Left lung (tissue), 4 donors: ENCODE measurements at regions not wholly inside any gene's neighbourhood (a gene's known extent, or its start where the extent isn't known, plus 50 kb on each side); places are given as distances from the start of the nearest gene placed in this dataset.

ENCODE experiments used
- ATAC-seq: fragments of 200-7000 bp; cut with Tn5 transposase; one replicate; pipeline ENCODE4 v1.9.1; 2020; ENCODE audit warnings: moderate library complexity
- DNase-seq, 4 donors: peaks; one replicate each; pipeline ENCODE4 v3.0.0-alpha.2; 2013 to 2020
- H3K27ac ChIP-seq, 2 donors: fragments of 200-600 bp; sonication (generic) in 1 of 2; one replicate each; pipeline versions ENCODE4 v1.5.0 to v1.8.0; 2020 to 2021
- H3K27me3 ChIP-seq, 2 donors: fragments of 200-600 bp; sonication (generic) in 1 of 2; one replicate each; pipeline versions ENCODE4 v1.5.0 to v1.8.0; 2020 to 2021
- H3K36me3 ChIP-seq, 2 donors: fragments of 200-600 bp; sonication (generic) in 1 of 2; one replicate each; pipeline versions ENCODE4 v1.5.0 to v1.8.0; 2020 to 2021
- H3K4me1 ChIP-seq, 2 donors: fragments of 200-600 bp; one replicate each; pipeline ENCODE4 v1.8.0; 2021
- H3K4me3 ChIP-seq, 2 donors: fragments of 200-600 bp; sonication (generic) in 1 of 2; one replicate each; pipeline versions ENCODE4 v1.5.0 to v1.8.0; 2020 to 2021; ENCODE audit warnings: mild to moderate bottlenecking in 1 of 2
- H3K9me3 ChIP-seq, 2 donors: fragments of 200-600 bp; sonication (generic) in 1 of 2; one replicate each; pipeline versions ENCODE4 v1.5.0 to v1.8.0; 2020 to 2021
- intact Hi-C, 2 donors: fragments of 100-400 bp; cut with DNase I; formaldehyde crosslinking; loops; one replicate each; pipeline versions ENCODE4 v1.11.2 to v1.14.2; 2022
- TF ChIP-seq, protein P1 (sequence below), 2 donors: fragments of 200-600 bp; sonication (generic) in 1 of 2; IDR thresholded peaks; one replicate each; pipeline versions ENCODE4 v1.5.0 to v1.8.0; 2021; ENCODE audit warnings: antibody characterized with exemption in 2 of 2
- donor health status: DM: no; HTN: yes; CAD: no.
- donor health status: DM: no; HTN: no; CAD: no.

DNA sequence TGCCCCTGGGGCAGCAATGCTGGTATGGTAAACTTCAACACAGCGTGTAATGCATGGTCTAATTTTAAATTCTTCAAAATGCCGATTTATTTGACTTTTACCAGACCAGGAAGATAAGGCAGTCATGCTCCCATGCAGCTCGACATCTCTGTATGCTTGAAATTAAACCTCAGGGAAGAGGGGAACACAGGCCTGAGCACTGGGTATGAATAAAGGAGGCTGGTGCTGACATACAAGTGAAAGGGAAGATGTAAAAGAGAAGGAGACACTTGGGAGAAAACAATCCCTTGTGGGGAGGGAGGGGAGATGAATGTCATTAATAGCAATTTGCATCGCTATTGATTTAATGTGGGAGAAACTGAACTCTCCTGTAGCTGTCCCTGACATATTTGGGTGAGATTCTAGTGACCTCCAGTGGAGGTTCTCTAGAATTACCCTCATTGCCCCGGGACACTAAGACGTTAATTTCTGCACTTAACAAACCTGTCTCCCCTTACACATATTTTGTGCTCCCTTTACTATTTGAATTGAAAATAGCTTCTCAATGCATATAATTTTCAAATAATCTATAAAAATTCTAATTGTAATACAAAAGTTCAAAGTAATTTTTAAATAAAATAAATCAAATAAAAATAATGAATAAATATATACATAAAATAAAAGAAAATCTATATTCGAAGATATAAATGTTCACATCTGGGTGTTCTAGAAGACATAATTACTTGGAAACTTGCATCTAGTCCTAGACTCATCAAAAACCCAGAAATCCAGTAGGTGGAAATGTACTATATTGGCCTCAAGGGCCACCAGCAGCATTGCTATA is 283.1 kb downstream of the LMX1A start:
- no peaks in the 10 kb centered on the region for H3K36me3 ChIP-seq
- DNase-seq (peak in 2 of 4 donors; percentile 41 to 65), ATAC-seq (peak; percentile 92)
- H3K4me1 ChIP-seq: no peaks in the 10 kb centered on the region
- TF ChIP-seq, protein P1, sequence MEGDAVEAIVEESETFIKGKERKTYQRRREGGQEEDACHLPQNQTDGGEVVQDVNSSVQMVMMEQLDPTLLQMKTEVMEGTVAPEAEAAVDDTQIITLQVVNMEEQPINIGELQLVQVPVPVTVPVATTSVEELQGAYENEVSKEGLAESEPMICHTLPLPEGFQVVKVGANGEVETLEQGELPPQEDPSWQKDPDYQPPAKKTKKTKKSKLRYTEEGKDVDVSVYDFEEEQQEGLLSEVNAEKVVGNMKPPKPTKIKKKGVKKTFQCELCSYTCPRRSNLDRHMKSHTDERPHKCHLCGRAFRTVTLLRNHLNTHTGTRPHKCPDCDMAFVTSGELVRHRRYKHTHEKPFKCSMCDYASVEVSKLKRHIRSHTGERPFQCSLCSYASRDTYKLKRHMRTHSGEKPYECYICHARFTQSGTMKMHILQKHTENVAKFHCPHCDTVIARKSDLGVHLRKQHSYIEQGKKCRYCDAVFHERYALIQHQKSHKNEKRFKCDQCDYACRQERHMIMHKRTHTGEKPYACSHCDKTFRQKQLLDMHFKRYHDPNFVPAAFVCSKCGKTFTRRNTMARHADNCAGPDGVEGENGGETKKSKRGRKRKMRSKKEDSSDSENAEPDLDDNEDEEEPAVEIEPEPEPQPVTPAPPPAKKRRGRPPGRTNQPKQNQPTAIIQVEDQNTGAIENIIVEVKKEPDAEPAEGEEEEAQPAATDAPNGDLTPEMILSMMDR (IDR thresholded peaks at IDR 0.05): peak; percentile 57 to 83
- H3K27ac ChIP-seq: no peak overlapping the region
- intact Hi-C loops: loop anchor here in 1 of 2 donors (5.0 kb wide), 1 partner anchor 156 kb away; no protein-coding TSS in a partner anchor
- H3K4me3 ChIP-seq: no peak overlapping the region
- no peaks in the 10 kb centered on the region for H3K27me3 ChIP-seq
- no peaks in the 10 kb centered on the region for H3K9me3 ChIP-seq

DNA sequence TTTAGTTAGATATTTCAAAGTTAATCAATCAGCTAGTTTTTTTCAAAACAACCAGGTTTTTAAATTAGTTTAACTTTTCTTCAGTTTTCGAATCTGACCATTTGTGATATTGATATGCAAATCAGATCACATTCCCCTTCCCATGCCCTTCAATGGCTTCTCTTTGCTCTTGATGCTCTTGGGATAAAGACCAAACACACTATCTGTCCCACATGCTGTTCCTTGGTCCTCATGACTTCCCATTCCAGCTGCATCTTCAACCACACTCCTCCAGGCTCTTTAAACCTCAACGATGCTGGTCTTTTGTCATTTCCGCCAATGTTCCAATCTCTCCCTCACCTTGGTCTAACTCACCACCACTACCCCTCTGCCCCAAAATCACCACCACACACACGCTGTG is 285.8 kb downstream of the LMX1A start:
- Histone ChIP-seq H3K27ac (no peak overlapping the region), H3K36me3 (no peaks in the 10 kb centered on the region), H3K27me3 (no peaks in the 10 kb centered on the region), H3K9me3 (no peaks in the 10 kb centered on the region), H3K4me3 (no peak overlapping the region), H3K4me1 (no peaks in the 10 kb centered on the region)
- intact Hi-C loops: loop anchor here in 1 of 2 donors (5.0 kb wide), 1 partner anchor 153 kb away; no protein-coding TSS in a partner anchor
- TF ChIP-seq, protein P1 (IDR thresholded peaks at IDR 0.05): no peak
- DNase-seq: no peak
- no peak for ATAC-seq

DNA sequence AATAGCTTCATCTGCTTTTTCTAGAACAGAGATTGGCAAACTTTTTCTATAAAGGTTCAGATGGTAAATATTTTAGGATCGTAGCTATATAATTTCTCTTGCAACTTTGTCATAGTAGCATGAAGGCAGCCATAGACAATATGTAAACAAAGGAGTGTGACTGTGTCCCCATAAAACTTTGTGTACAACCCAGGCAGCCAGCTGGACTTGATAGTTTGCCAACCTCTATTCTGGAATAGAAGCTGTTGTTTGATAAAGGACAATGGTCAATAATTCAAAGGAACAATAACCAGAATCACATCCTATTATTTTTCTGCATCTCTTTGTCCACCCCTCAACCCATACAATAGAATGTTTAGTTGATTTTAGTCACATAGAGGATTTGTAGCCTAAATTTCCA is 286.7 kb downstream of the LMX1A start:
- no peaks in the 10 kb centered on the region for H3K9me3 ChIP-seq
- no peak overlapping the region for H3K27ac ChIP-seq
- no peak overlapping the region for H3K4me3 ChIP-seq
- no peaks in the 10 kb centered on the region for H3K36me3 ChIP-seq
- H3K27me3 ChIP-seq: no peaks in the 10 kb centered on the region
- no peak for DNase-seq
- intact Hi-C loops: loop anchor here in 1 of 2 donors (5.0 kb wide), 1 partner anchor 153 kb away; no protein-coding TSS in a partner anchor
- no peaks in the 10 kb centered on the region for H3K4me1 ChIP-seq
- TF ChIP-seq, protein P1 (IDR thresholded peaks at IDR 0.05): no peak
- no peak for ATAC-seq

DNA sequence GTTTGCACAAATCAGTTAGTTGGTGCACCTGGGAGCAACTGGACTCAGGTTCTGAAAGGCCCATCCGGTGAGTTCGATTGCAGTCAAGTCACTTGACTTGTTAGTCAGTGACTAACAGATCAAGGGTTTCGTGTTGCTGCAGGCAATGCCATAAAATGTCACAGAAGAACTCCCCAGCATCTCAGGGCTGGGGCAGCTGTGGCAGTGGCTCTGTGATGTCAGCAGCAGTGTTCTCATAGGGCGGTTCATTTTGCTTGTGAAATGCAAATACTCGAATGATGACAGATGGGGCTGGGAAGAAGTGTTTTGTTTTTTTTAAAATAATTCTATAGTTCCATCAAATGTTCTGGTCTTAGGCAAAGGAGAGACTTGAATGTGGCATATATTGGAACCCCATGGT is 287.8 kb downstream of the LMX1A start:
- no peaks in the 10 kb centered on the region for H3K27me3 ChIP-seq
- no peak for ATAC-seq
- no peaks in the 10 kb centered on the region for H3K36me3 ChIP-seq
- TF ChIP-seq, protein P1 (IDR thresholded peaks at IDR 0.05): no peak
- intact Hi-C loops: no loop called here
- no peak for DNase-seq
- H3K4me3 ChIP-seq: no peak overlapping the region
- no peak overlapping the region for H3K27ac ChIP-seq
- no peaks in the 10 kb centered on the region for H3K4me1 ChIP-seq
- no peaks in the 10 kb centered on the region for H3K9me3 ChIP-seq

DNA sequence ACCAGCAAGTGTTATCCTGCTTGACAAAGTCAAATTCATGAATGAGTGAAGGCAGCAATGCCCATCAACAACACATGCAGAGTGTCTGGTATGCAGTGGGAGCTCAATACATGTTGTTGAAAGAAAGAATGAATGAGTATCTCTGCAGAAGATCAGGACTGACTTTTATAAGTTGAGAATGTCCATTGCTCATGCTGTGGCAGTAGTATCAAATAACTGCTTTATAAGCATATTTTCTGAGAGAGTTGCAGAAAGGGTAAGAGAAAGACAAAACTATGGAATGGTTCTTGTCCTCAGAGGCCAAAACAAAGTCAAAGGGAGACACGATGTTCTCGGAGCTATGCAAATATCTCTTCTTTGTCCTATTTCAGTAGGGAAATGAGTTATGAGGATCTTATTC is 288.7 kb downstream of the LMX1A start:
- Histone ChIP-seq H3K4me3 (no peak overlapping the region), H3K4me1 (peaks cover 0 to 7% of the 10 kb centered on the region in 2 donors), H3K27me3 (no peaks in the 10 kb centered on the region), H3K9me3 (no peaks in the 10 kb centered on the region), H3K27ac (no peak overlapping the region), H3K36me3 (no peaks in the 10 kb centered on the region)
- intact Hi-C loops: no loop called here
- ATAC-seq: no peak
- DNase-seq: no peak
- TF ChIP-seq, protein P1 (IDR thresholded peaks at IDR 0.05): no peak
